Fibroblast of skin of right quadriceps (primary cell): ENCODE measurements at regions not wholly inside any gene's neighbourhood (a gene's known extent, or its start where the extent isn't known, plus 50 kb on each side); places are given as distances from the start of the nearest gene placed in this dataset.

Source experiments
- DNase-seq: peaks from one replicate; pipeline ENCODE4 v3.0.0-alpha.2; 2013

GRCh38 chr12:38585086-38585485 is 268.5 kb downstream of the ALG10B start:
- DNase-seq = no peak

- DNase-seq = peak; percentile 2
Observed at GRCh38 chr12:38586789-38587188, 270.2 kb downstream of the ALG10B start.

- no peak for DNase-seq
Observed at GRCh38 chr12:38587594-38587993, 271.0 kb downstream of the ALG10B start.

GRCh38 chr12:38588624-38589305 is 272.2 kb downstream of the ALG10B start:
- no peak for DNase-seq

- DNase-seq = no peak
Observed at GRCh38 chr12:38589306-38589632, 272.7 kb downstream of the ALG10B start.

- DNase-seq = no peak
Observed at GRCh38 chr12:38601949-38602348, 285.4 kb downstream of the ALG10B start.
